ENCODE measurements at regions not wholly inside any gene's neighbourhood (a gene's known extent, or its start where the extent isn't known, plus 50 kb on each side); places are given as distances from the start of the nearest gene placed in this dataset.

DNA sequence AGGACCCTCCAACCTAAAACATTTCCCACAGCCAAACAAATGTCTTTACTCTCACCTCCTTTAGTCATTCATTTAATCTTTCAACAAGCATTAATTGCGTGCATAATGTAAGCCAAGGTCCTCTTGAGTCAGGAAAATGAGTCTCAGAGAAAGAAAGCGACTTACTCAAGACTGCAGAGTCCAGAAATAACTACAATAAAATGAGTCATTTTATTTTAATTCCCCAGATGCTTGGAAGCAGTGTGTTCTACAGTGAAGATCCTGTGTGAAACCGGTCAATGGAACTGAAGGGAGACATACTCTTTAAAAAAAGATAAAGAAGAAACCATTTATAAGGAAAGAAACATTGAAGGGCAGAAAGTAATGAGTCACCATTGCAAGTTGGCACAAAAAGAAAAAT is 513.7 kb downstream of the CDK5RAP2 start:
- TF ChIP-seq EP300 (IDR thresholded peaks at IDR 0.05; ENCODE audit: low read depth) (no peak), POLR2AphosphoS5 (IDR thresholded peaks at IDR 0.05) (no peak), POLR2A (IDR thresholded peaks at IDR 0.05) (no peak)
- TF ChIP-seq, protein P1, sequence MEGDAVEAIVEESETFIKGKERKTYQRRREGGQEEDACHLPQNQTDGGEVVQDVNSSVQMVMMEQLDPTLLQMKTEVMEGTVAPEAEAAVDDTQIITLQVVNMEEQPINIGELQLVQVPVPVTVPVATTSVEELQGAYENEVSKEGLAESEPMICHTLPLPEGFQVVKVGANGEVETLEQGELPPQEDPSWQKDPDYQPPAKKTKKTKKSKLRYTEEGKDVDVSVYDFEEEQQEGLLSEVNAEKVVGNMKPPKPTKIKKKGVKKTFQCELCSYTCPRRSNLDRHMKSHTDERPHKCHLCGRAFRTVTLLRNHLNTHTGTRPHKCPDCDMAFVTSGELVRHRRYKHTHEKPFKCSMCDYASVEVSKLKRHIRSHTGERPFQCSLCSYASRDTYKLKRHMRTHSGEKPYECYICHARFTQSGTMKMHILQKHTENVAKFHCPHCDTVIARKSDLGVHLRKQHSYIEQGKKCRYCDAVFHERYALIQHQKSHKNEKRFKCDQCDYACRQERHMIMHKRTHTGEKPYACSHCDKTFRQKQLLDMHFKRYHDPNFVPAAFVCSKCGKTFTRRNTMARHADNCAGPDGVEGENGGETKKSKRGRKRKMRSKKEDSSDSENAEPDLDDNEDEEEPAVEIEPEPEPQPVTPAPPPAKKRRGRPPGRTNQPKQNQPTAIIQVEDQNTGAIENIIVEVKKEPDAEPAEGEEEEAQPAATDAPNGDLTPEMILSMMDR (IDR thresholded peaks at IDR 0.05): no peak
- Histone ChIP-seq H3K27ac (no peak overlapping the region), H3K27me3 (no peaks in the 10 kb centered on the region), H3K4me1 (no peaks in the 10 kb centered on the region), H3K36me3 (no peaks in the 10 kb centered on the region), H3K4me3 (no peak overlapping the region), H3K9me3 (no peaks in the 10 kb centered on the region)
- 62 to 63% methylated on average over 3 of the region's 3 CpGs for WGBS, 2 donors (ENCODE audit: low coverage in 1 of 2)
- no peak for DNase-seq
- intact Hi-C loops (cut with DNase I; ENCODE audit: low total_unique reads) (no loop called here), in situ Hi-C loops (cut with MboI; ENCODE audit: low pct_ligation_motif_present in 1 of 4, low pct_unique_long_range_greater_than_20kb in 1 of 4, low sequenced_read_pairs in 3 of 4) (no loop called here)

- no peaks in the 10 kb centered on the region for H3K27me3 ChIP-seq
- no peak overlapping the region for H3K4me3 ChIP-seq
- H3K9me3 ChIP-seq: no peaks in the 10 kb centered on the region
- no peaks in the 10 kb centered on the region for H3K36me3 ChIP-seq
- WGBS, 2 donors (ENCODE audit: low coverage in 1 of 2): 48 to 58% methylated on average over 3 to 4 of the region's 4 CpGs
- H3K4me1 ChIP-seq: no peaks in the 10 kb centered on the region
- H3K27ac ChIP-seq: no peak overlapping the region
- intact Hi-C loops (cut with DNase I; ENCODE audit: low total_unique reads) (no loop called here), in situ Hi-C loops (cut with MboI; ENCODE audit: low pct_ligation_motif_present in 1 of 4, low pct_unique_long_range_greater_than_20kb in 1 of 4, low sequenced_read_pairs in 3 of 4) (no loop called here)
- no peak for DNase-seq
- TF ChIP-seq, protein P1 (IDR thresholded peaks at IDR 0.05): no peak
- no peak for TF ChIP-seq POLR2A (IDR thresholded peaks at IDR 0.05)
- no peak for TF ChIP-seq EP300 (IDR thresholded peaks at IDR 0.05; ENCODE audit: low read depth)
- no peak for TF ChIP-seq POLR2AphosphoS5 (IDR thresholded peaks at IDR 0.05)
Measured at GRCh38 chr9:120065151-120065550, 514.8 kb downstream of the CDK5RAP2 start.

DNA sequence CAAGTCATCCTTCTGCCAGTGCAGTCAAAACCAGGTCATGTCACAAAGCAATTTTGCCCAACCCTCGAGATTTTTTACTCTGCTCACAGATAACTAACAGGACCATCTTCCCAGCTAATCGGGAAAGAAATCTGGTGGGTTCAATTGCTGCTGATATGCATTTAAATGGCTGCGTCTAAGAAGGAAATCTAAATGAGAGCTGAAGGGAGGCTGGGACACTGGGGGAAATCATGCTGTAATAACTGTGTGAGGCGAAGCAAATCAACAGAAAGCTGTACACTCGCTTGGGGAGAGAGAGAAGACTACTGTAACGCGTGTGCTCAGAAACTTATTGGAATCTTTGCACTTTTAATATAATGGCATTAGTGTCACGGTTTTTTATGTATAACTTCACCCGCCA is 535.0 kb downstream of the CDK5RAP2 start:
- Histone ChIP-seq H3K4me3 (no peak overlapping the region), H3K9me3 (no peaks in the 10 kb centered on the region), H3K27me3 (no peaks in the 10 kb centered on the region), H3K36me3 (no peaks in the 10 kb centered on the region), H3K27ac (no peak overlapping the region), H3K4me1 (no peaks in the 10 kb centered on the region)
- WGBS, 2 donors (ENCODE audit: low coverage in 1 of 2): 74 to 75% methylated on average over 9 of the region's 9 CpGs
- in situ Hi-C loops (cut with MboI; ENCODE audit: low pct_ligation_motif_present in 1 of 4, low pct_unique_long_range_greater_than_20kb in 1 of 4, low sequenced_read_pairs in 3 of 4) (no loop called here), intact Hi-C loops (cut with DNase I; ENCODE audit: low total_unique reads) (no loop called here)
- DNase-seq: no peak
- TF ChIP-seq POLR2AphosphoS5 (IDR thresholded peaks at IDR 0.05) (no peak), EP300 (IDR thresholded peaks at IDR 0.05; ENCODE audit: low read depth) (no peak), POLR2A (IDR thresholded peaks at IDR 0.05) (no peak)
- TF ChIP-seq, protein P1 (IDR thresholded peaks at IDR 0.05): no peak

GRCh38 chr9:120043448-120043847 is 536.5 kb downstream of the CDK5RAP2 start:
- intact Hi-C loops (cut with DNase I; ENCODE audit: low total_unique reads) (no loop called here), in situ Hi-C loops (cut with MboI; ENCODE audit: low pct_ligation_motif_present in 1 of 4, low pct_unique_long_range_greater_than_20kb in 1 of 4, low sequenced_read_pairs in 3 of 4) (no loop called here)
- H3K9me3 ChIP-seq: no peaks in the 10 kb centered on the region
- WGBS, 2 donors (ENCODE audit: low coverage in 1 of 2): 58 to 76% methylated on average over 4 to 7 of the region's 7 CpGs
- H3K27ac ChIP-seq: no peak overlapping the region
- H3K4me3 ChIP-seq: no peak overlapping the region
- DNase-seq: no peak
- TF ChIP-seq EP300 (IDR thresholded peaks at IDR 0.05; ENCODE audit: low read depth) (no peak), POLR2AphosphoS5 (IDR thresholded peaks at IDR 0.05) (no peak), POLR2A (IDR thresholded peaks at IDR 0.05) (no peak)
- TF ChIP-seq, protein P1 (IDR thresholded peaks at IDR 0.05): no peak
- H3K4me1 ChIP-seq: no peaks in the 10 kb centered on the region
- no peaks in the 10 kb centered on the region for H3K27me3 ChIP-seq
- H3K36me3 ChIP-seq: no peaks in the 10 kb centered on the region
